IPS-NIHi7 (cell line): ENCODE measurements at regions not wholly inside any gene's neighbourhood (a gene's known extent, or its start where the extent isn't known, plus 50 kb on each side); places are given as distances from the start of the nearest gene placed in this dataset.
A peak's percentile ranks its signal among the peaks of the same experiment; 100 is the strongest.
"Not testable (repeated sequence)": the region's sequence is repeated elsewhere in the genome, so short reads cannot be mapped to it uniquely, and the experiment has no call there.

Source experiments
- DNase-seq: peaks from one replicate; pipeline ENCODE4 v3.0.0; 2012; ENCODE audit warnings: mixed read lengths; ENCODE audit errors: extremely low spot score

DNA sequence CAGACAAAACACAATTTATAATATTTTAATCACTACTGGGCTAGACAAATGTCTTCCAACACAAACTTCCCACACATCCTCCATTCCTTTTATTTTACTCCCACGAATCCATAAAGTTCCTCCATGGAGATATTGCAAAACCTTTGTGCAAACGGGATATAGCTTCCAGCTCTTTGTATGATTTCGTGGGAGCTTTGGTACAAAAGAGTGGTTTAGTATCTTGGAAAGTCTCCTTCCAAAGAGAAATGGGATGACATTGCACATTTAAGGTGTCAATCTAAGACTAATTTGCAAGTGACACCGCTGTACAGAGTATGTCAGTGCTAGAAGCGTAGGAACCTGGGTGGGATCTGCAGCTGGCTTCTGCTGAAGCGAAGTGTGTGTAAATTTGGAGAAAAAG lies 455.2 kb upstream of the RUNX1 start:
- no peak for DNase-seq

DNA sequence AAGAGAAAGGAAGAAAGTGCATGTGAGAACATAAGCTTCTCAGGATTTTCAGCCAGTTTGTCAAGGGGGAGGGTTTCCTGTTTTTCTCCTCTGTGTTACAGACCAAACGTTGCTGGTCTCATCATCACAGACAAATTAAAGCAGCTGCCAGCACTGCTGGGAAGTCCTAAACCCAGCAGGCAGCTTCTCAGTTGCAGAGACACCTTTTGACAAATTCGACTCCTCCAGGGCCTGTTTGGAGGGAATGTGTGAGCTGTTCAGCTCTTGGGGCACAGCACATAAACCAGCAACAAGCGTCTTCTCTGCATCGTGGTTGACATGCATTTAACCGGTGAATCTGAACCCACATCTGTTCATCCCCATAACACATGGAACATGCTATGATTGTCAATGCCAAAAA lies 454.6 kb upstream of the RUNX1 start:
- DNase-seq: peak; percentile 37

DNA sequence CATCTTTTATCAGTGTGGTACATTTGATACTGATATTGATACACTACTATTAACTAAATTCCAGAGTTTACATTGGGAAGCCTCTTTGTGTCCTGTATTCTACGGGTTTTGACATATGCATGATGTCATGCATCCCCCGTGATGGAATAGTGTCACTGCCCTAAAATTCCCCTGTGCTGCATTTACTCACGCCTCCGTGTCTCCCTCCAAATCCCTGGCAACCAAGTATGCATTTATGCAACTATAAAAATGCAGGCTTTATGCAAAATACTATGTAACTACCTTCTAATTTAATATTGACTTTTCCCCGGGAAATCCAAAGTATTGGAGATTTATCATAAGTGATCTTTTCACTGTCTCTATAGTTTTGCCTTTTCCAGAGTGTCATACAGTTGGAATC lies 453.7 kb upstream of the RUNX1 start:
- DNase-seq: no peak

DNA sequence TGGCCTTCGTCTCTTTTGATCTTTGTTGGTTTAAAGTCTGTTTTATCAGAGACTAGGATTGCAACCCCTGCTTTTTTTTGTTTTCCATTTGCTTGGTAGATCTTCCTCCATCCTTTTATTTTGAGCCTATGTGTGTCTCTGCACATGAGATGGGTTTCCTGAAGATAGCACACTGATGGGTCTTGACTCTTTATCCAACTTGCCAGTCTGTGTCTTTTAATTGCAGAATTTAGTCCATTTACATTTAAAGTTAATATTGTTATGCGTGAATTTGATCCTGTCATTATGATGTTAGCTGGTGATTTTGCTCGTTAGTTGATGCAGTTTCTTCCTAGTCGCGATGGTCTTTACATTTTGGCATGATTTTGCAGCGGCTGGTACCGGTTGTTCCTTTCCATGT lies 448.4 kb upstream of the RUNX1 start:
- DNase-seq: not testable (repeated sequence)

DNA sequence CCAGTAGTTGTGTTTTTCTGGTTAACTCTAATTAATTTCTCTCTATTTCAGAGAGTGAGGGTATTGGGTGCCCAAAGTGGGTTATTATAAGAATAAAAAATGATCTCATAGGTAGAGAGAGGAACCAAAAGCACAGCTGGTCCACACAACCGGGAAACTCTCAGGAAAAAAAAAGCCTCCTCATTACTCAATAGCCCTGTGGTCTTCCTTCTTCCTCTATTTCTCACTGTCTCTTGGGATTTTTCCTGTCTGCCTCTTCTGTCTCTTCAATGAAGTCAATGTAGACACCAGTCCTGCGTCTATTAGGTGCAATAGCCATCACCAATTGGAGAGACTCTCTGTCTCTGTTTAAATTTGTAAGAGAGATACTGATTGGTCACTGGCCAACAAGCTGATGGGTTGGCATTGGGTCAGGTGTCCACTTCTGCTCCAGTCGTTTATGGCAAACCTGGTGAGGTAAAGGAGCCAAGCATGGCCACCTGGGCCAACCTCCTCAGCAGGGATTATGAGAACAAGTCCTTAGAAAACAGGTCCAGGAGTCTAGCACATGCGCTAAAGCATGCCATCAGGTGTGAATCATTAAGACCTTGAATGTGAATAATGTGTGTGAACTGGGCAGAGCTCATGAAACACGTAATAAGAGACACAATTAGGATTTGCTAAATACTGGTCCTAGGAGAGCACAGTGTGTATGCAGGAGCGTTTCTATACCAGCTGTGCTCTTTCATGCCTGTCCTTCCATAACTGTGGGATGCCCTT lies 443.0 kb upstream of the RUNX1 start:
- DNase-seq: no peak

DNA sequence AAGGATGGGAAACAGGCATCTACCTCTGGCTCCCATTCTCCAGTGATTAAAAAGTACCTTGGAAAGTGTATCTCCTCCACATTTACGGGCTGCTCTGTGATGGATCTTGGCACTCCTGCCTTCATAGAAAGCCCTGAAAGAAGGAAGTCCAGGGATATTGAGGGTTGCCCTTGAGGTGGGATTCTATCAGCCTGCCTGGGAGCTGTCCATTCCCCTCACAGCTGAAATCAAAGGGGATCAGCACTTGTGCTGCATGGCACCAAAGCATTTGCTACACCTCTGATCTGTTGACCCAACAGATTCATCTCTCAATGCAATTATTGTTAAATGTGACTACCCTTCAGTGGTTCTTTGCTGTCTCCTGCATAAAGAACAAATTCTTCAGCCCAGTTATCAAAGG lies 442.0 kb upstream of the RUNX1 start:
- peak; percentile 58 for DNase-seq

DNA sequence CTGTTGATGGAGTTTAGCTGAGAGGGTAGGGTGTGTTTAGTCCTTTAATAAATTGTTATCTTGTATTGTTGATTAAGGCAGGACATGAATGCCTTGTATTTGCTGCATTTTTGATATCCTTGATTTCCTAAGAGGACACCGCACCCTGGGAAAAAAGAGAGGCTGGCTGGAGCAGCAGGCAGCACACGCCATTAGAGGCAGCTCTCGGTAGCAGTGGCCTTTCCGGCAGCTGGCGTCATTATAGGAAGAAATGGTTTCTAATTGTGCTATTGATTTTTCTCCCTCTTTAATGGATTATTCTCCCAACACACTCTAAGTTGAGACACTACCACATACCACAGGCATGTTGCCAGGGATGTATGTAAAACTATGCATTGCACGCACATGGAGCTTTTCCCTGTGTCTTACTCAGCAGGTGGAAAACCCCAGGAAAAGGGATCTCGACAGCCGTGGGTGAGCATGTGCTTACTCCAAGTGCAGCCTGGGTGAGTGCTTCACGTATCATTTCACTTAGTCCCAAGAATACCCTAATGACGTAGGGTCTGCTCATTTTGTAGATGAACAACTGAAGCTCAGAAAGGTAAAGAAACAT lies 440.4 kb upstream of the RUNX1 start:
- no peak for DNase-seq

DNA sequence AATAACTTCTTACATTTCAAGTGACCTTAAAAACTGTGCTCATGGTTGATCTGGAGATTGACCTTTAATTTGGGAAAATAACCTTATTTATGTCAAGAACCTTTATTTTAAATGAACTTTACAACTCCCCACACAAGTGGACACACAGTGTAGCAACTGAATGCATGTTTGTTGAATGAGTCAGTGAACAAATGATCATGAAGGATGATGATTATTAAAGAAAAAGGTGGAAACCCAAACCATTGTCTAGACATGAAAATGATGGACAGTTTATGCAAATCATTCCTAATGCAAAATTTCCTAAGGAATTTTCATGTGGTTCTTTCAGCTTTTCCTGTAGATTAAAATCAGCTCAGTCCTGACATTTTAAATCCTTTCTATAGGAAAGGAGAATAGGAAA lies 439.8 kb upstream of the RUNX1 start:
- no peak for DNase-seq

DNA sequence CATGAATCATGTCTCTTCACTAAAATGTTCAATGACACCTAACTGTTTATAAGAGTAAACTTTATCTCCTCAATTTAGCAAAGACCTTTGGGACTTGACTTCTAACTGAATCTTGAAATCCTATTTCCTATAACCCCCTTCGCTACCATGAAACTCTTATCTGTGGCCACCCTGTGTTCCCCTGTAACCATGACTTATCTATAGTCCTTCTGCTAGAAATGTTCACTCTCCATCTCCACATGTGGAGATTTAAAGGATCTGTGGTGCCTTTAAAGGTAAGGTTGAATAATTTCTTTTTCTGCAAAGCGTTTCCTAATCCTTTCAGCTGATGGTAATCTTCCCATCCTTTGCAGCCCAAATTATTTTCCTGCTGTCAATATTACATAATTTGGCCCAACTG lies 436.3 kb upstream of the RUNX1 start:
- DNase-seq: no peak

DNA sequence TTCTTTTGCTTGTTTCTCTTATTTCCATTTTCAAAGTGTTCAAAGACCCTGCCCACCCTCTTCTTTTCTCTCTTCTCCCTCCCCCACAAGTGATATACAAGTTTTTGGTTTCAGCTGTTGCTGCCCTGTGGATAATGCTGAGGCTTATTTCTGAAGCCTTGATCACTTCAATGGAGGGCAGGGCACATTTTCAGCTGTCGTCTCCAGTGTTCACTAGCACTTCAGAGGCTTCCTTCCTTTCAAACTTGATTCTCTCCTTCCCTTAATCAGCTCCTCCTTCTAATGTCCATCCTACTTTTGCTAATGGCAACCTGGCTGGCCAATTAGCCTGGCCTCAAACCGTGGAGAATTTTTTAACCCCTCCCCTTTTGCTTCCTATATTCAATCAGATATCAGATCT lies 435.7 kb upstream of the RUNX1 start:
- no peak for DNase-seq

DNA sequence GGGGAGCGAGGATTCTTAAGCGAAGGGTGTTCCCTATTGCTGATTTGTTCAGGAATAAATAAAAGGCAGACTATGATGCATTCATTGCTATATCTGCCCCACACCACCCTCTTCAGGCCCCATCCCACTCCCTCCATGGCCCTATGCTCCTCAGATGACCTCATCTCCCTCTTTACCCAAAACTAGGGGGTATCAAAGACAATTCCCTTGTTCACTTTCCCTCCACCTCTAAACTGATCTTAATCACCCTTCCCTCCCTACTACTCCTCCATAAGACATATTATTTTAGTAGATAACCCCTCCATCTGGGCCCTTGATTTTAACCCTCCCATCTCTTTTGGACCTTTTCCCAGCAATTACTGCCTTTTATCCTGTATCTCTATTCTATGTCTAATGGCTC lies 434.9 kb upstream of the RUNX1 start:
- DNase-seq: no peak

DNA sequence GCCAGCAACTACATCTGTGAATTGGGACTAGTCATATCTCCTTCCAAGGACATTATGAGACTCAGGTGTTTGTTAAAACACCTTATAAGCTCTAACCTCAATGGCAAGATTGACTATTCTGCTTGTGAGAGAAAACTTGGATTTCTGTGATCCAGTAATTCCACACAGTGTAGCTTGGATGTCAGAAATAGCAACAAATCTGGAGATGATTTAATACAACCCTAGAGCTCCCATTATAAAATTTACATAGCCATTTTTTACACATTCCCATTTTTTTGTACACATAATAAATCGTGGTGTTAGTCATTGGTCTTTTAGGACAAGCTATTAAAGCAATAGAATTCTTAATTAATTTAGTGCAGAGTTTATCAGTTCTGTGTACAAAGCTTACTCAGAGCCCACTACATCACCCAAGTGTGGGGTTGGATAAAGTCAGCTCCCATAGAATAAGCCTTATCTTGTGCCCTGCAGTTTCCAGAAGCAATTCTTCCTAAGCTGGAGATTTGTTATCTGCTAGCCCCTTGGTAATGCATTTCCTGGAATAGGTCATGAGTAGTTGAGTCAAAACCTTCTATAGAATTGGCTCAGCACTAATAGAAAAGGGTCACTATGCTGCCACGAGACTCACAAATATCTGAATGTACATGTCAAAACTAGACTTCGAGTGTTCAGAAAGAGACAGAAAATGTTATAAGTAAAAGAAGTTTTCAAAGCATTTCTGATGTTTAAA lies 434.0 kb upstream of the RUNX1 start:
- no peak for DNase-seq

DNA sequence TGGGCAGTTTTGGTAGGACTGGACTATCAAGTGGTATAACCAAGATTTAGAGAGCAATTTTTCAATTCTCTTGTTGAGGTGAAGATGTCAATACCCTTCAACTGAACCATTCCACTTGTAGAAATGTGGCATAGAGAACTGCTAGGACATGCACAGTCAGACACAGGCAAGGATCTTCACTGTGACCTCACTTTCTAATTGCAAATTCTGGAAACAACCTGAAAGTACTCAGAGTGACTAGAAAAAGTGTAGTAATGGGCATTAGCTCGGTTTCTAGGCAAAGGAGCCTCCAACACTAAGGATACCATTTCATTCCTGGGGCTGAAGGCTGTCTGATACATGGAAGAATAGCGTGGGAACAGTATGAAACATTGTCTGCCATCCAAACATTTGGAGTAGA lies 433.0 kb upstream of the RUNX1 start:
- no peak for DNase-seq

DNA sequence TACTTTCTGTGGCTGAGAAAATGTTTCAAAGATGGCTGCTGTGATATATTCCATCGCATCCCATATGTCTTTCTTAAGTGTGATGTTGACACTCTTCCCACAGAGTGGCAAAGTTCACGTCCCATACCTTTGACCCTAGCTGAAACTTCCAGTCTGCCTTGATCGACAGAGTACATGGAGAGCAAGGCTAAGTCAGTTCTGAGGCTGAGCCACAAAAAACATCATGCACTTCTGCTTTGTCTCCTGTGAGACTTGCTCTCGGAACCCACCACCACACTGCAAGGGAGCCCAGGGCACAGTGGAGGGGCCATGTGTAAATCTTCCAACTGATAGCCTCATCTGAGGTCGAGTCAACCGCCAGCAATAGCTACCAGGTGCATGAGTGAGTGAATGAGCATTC lies 431.9 kb upstream of the RUNX1 start:
- DNase-seq: no peak

DNA sequence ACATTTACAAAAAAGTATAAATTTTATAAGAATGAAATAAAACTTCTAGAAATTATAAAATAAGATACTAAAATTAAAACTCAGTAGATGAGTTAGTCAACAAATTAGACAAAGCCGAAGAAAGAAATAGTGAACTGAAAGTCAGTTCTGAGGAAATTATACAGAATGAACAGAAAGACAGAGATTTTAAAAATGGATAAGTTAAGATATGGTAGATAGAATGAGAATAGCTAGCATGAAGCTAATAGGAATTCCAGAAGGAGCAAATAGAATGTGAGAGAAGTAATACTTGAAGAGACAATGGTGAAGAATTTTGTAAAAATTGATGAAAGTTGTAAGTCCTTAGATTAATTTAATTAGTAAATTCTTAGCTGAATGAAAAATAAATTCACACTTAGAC lies 430.4 kb upstream of the RUNX1 start:
- no peak for DNase-seq

DNA sequence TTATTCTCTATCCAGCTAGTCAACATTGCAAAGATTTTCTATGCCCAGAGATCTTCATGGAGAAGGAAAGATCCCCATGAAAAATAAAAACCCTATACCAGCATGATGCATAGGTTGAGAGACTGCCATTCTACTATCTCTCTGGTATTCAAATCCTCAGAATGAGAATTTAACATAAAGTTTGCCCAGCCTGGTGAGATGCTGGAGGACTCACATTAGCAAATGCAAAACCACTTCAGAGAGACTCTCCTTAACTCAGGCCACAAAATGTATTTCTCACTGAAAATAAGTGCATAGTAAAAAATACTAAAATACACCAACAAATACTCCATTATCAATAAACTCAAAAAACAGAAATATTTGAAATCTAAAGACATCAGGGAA lies 430.0 kb upstream of the RUNX1 start:
- DNase-seq: no peak

DNA sequence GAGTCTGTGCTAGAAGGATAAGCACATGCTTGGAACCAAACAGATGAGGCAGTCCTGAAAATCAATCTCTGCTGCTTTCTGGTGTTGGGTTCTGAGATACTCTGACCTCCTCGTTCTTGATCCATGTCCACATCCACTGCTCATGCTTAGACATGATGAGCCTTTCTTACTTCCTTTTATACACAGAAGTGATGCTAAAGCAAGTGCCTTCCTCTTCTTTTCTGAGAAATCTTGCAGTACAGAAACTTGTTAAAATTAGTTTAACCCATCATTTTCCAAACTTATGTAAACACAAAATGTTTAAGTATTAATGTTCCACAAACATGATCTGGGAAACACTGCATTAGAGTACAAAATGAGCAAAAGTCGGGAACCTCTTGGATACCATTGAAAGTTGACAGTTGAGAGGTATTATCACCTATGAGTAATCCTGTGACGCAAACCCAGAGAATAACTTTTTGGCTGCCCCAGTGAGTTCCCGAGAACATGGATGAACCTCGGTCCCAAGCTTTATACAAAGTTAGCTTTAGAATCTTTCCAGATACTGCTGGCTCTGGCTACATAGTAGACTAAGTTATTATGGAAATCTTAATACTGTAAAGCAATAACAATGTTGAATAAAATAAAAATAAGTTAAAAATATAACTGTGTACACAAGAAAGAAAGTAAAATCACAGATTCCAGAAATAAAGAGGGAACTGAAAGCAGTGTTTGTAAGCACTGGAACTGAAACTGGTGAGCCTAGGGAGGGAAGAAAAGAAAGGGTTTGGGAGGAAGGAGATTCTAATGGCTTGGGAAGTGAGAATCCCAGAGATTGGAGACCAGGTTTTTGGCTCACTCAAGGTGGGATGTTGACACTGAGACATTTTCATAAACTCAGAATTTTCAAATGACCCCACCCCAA lies 429.3 kb upstream of the RUNX1 start:
- no peak for DNase-seq

DNA sequence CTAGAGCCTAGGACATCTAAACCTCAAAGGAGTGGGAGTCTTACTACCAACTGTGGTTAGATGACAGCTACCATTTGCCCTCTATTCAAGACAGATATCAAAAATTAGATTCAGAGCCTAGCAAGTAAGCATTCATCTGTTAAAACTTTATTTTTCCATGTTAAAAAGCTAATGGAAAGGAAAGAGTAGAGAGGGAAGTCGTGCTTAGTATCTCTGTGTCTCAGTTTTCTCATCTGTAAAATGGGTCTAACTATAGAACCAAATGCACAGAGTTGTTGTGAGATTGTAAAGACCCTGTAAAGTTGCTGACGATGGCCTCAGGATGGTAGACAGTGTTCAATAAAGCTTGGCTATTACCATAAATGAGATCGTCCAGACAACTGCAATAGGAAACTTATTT lies 428.5 kb upstream of the RUNX1 start:
- no peak for DNase-seq

DNA sequence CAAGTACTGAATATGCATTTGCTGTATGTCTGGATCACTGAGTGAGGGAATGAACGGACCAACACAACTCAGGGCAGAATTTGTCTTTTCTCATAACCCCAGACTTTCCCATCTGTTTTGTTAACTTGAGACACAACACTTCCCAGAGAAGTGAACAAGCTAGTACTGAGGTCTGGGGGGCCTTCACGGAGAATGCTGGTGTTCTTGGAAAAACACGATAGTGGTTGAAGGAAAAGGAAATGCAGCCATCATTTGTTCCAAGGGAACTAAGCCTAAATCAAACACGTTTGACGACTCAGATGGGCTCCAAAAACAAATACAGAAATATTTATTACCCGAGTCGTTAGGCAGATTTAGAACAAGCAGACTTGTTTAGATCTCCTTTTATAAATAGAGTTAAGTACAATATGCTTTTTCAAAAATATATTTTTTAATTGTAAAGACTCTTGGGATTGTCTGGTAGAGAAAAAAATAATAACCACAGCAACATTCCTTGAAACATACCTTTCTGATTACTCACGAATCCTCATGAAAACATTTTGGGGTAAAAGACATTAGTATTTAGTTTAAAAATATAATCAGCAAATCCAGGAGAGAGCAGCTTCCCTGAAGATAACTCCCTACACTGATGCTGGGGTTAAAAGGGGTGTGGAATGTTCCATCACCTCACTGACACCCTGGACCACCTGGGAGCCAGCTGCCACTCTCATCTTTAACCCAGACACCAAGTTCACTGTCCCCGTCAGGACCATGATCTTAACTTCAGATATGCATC lies 427.7 kb upstream of the RUNX1 start:
- no peak for DNase-seq

DNA sequence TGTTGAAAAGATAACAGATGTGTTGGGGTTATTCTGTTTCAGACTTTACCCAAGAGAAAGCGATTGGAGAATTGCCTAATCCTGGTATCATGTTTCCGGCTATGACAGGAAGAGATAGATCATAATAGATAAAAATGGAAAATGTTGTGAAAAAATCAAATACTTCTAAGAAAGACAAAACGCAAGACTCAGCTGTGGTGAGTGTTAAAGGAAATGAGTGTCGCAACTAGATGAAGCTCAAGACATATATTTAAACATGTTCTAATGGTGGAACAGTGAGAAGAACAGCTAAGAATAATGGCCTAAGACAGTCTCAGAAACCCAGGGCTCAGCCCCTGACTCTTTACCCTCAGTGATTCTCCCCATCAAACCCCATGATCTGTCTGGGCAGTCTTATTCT lies 426.7 kb upstream of the RUNX1 start:
- no peak for DNase-seq

DNA sequence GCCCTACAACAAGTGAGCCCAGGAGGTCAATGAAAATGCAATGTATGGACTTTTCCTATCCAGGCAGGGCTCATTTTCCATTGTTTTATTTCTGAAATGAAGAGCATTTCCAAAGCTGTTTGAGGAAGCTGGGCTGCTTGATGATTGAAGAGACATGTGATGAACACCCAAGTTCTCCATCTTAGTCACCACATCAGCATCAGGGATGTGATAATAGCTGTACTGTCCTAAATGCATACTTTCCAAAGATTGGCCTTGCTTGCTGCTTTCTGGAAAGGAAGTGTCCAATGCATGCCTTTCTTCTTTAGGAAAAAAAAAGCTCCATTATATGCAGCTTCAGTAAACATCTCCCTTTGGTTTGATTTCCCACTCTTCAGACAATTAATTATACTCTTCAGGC lies 425.9 kb upstream of the RUNX1 start:
- no peak for DNase-seq
